ENCODE measurements at regions not wholly inside any gene's neighbourhood (a gene's known extent, or its start where the extent isn't known, plus 50 kb on each side); places are given as distances from the start of the nearest gene placed in this dataset.

GRCh38 chr1:87636198-87636892 lies 307.7 kb downstream of the LMO4 start:
- DNase-seq: no peak

DNA sequence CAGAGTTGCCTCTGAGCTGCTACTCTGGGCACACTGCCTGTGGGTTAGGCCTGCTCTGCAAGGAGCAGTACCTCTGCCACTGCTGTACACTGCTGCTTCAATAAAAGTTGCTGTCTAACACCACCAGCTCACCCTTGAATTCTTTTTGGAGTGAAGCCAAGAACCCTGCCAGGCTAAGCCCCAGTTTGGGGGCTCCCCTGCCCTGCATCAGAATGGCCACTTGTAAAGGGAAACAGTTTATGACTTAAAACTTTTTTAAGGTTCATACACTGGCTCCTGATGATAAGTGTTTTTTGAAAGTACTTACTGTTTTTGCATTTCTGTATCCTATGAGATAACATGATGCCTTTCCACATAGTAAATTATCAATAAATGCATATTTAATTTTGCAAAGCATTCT lies 310.0 kb downstream of the LMO4 start:
- DNase-seq: no peak

GRCh38 chr1:87641996-87642395 lies 313.3 kb downstream of the LMO4 start:
- DNase-seq: no peak

- no peak for DNase-seq
These were observed 314.0 kb downstream of the LMO4 start for GRCh38 chr1:87642581-87643221.

- DNase-seq: no peak
These were observed 315.4 kb downstream of the LMO4 start for GRCh38 chr1:87644033-87644578.

DNA sequence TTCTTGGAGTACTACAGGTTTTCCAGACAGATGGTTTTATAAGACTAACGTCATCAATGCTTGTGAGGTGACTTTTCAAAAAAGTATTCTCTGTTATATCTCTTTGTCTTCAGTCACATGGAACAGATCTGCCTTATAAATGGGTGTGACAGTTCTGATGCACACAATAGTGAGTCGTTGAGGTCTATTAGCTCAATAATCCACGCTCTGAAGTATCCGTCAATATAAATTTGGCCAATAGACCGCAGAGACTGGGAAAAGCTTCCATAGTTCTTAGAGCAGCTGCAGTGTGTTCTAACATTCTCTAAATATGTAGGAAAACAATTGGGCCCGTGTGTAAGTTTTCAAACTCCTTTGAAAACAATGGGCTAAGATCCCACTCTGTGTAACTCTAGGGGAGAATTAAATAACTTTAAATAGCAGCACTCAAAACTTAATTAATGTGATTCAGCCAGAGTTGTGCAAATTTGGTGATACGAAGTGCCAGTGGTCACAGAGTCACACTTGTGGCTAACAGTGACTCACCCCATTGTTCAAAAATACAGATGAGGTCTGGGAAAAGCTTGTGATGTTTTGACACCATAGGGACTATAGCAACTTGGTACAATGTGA lies 316.0 kb downstream of the LMO4 start:
- no peak for DNase-seq

- DNase-seq: no peak
These were observed 318.9 kb downstream of the LMO4 start for GRCh38 chr1:87647430-87648177.

DNA sequence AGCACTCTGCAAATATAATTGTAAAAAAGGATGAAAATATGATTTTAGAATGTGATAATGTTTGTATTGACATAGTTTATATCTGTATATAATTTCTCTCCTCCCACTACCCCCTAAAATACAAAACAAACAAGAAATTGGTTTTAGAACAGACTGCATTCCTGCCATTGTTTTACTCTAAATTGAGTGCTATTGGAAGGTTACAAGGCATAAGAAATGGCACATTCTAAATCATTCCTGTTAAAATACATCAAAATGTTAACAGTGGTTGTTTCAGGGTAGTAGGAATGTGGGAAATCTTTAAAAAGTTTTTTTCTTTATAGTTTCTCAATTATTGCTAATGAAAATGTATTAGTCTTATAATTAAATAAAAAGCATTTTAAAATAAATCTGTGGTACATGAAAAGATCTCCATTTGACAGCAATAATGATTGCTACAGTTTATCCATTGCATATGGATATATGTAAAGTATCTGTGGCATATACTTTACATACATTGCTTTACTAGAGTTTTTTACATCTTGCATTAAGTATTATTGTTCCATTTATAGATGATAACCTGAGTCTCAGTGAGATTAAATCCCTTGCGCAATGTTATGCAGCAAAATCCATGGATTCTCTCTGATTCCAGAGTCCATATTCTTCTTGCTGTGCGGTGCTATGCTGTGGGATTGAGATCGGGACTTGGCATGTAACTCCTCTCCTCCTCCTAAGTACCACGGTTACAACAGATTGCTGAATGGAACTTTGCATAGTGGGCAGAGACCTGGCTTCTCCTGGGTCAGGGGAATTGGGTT lies 319.8 kb downstream of the LMO4 start:
- DNase-seq: no peak

GRCh38 chr1:87650306-87650705 lies 321.6 kb downstream of the LMO4 start:
- no peak for DNase-seq

GRCh38 chr1:87652176-87652575 lies 323.5 kb downstream of the LMO4 start:
- DNase-seq: no peak

GRCh38 chr1:87665151-87665550 lies 336.5 kb downstream of the LMO4 start:
- DNase-seq: no peak

- no peak for DNase-seq
These were observed 338.0 kb downstream of the LMO4 start for GRCh38 chr1:87666681-87667080.

GRCh38 chr1:87669674-87670073 lies 341.0 kb downstream of the LMO4 start:
- DNase-seq: no peak

GRCh38 chr1:87673309-87673708 lies 344.6 kb downstream of the LMO4 start:
- DNase-seq: no peak

- no peak for DNase-seq
These were observed 345.1 kb downstream of the LMO4 start for GRCh38 chr1:87673748-87674147.

DNA sequence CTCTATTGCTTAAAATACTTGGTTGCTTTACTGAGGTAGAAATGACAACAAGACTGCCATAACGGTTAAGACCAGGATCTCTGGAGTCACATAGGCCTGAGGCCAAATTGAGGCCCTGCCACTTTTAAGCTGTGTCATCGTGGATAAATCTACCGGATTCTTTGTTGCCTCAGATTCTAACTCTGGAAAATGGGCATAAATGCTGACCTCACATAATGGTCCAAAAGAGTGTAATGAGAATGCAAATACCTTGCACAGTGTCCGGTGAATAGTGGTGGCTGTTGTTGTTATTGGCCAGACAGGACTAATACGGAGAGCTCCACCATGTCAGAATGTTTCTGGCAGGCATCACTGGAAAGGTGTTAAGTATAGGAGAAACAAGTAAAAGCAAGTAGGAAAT lies 346.1 kb downstream of the LMO4 start:
- DNase-seq: no peak

GRCh38 chr1:87678266-87678665 lies 349.6 kb downstream of the LMO4 start:
- DNase-seq: no peak

GRCh38 chr1:87682565-87682964 lies 353.9 kb downstream of the LMO4 start:
- DNase-seq: no peak

DNA sequence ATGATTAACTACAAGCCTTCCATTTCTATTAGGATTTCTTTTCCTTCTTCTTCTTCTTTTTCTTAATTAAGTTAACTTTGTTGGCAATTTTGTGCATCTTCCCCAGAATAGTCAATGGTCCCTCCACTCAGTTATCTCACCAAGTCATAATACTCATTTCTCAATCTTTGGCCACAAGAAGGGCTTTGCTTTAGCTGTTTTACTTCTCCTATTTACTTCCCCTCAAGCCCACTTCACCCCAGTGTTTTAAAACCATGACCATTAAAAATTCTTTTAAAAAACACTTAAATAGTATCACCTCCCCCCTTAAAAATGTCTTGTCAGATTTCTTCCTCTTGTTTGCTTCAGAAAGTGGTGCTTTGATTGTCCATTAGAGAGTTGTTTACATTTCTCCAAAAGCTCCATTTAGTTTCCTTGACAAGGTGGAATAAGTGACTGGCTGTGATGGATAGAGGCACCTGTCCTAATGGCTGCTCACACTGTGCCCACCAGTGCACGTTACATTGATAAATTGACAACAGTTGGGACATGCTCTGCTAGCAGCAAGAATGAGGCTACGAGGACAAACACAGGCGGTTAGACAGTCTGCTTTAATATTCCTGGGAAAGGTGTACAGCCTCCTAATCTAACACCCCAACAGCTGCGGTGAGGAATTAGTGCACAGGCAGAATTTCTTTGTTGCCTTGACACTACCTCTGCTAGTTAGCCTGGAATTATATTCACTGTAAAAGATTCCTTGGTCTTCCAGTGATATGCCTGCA lies 354.7 kb downstream of the LMO4 start:
- no peak for DNase-seq

- DNase-seq: no peak
These were observed 355.5 kb downstream of the LMO4 start for GRCh38 chr1:87684194-87684593.

- DNase-seq: no peak
These were observed 356.1 kb downstream of the LMO4 start for GRCh38 chr1:87684713-87685205.
